SK-N-SH (cell line): ENCODE measurements at regions not wholly inside any gene's neighbourhood (a gene's known extent, or its start where the extent isn't known, plus 50 kb on each side); places are given as distances from the start of the nearest gene placed in this dataset.

Source experiments
- CTCF ChIA-PET: fragments of 300-600, 350-600 bp; formaldehyde crosslinking; extraction: SDS; loops from one replicate; lab custom pipeline; 2021; lab: Yijun Ruan, JAX
- POLR2A ChIA-PET: fragments of 350-600 bp; sonication (Branson Sonifier 250); formaldehyde crosslinking; extraction: SDS; loops from one replicate; lab custom pipeline; 2020; ENCODE audit warnings: antibody characterized with exemption, inconsistent platforms; lab: Yijun Ruan, JAX
- DNase-seq: peaks from one replicate; pipeline ENCODE4 v3.0.0; 2012
- H2AFZ ChIP-seq: fragments of 200-600 bp; sonication (generic); 2 replicates; pipeline ENCODE4 v1.8.1; 2016; ENCODE audit warnings: antibody characterized with exemption, mild to moderate bottlenecking, low read depth
- H3F3A ChIP-seq: fragments of 200-600 bp; sonication (generic); replicated peaks from 2 replicates; pipeline ENCODE3; 2016; ENCODE audit warnings: antibody characterized with exemption, mild to moderate bottlenecking; ENCODE audit not compliant: insufficient read depth
- H3K27ac ChIP-seq, 2 experiments: fragments of 200-500 bp in 1 of 2; fragments of 200-600 bp in 1 of 2; sonication (Bioruptor generic) in 1 of 2; sonication (generic), shearing (Covaris generic) in 1 of 2; 2 replicates each; pipeline versions ENCODE4 v1.5.1 to v1.6.1; 2014 to 2016; ENCODE audit warnings: low read depth in 2 of 2, inconsistent platforms in 1 of 2, low read length in 1 of 2, mild to moderate bottlenecking in 1 of 2, mixed read lengths in 1 of 2
- H3K27me3 ChIP-seq: fragments of 200-600 bp; sonication (generic), shearing (Covaris generic); 2 replicates; pipeline ENCODE4 v1.6.1; 2016; ENCODE audit warnings: mixed run types; ENCODE audit not compliant: insufficient read depth
- H3K36me3 ChIP-seq, 2 experiments: fragments of 200-500 bp in 1 of 2; fragments of 200-600 bp in 1 of 2; sonication (Bioruptor generic) in 1 of 2; sonication (generic) in 1 of 2; replicated peaks in 1 of 2; 2 replicates each; pipeline versions ENCODE3 to v1.5.1; 2014 to 2016; ENCODE audit warnings: low read length in 1 of 2, mild to moderate bottlenecking in 1 of 2; ENCODE audit not compliant: insufficient read depth in 2 of 2, control insufficient read depth in 1 of 2
- H3K4me1 ChIP-seq, 2 experiments: fragments of 200-500 bp in 1 of 2; fragments of 200-600 bp in 1 of 2; sonication (Bioruptor generic) in 1 of 2; sonication (generic), shearing (Covaris generic) in 1 of 2; 2 replicates each; pipeline versions ENCODE4 v1.5.1 to v1.6.1; 2014 to 2016; ENCODE audit warnings: low read depth in 1 of 2, low read length in 1 of 2, mixed run types in 1 of 2; ENCODE audit not compliant: insufficient read depth in 2 of 2, control insufficient read depth in 1 of 2
- H3K4me2 ChIP-seq: fragments of 200-600 bp; sonication (generic), shearing (Covaris generic); 2 replicates; pipeline ENCODE4 v1.6.1; 2017; ENCODE audit warnings: mixed run types
- H3K4me3 ChIP-seq, 2 experiments: fragments of 200-500 bp in 1 of 2; fragments of 200-600 bp in 1 of 2; sonication (Bioruptor generic) in 1 of 2; sonication (generic), shearing (Covaris generic) in 1 of 2; 2 replicates each; pipeline versions ENCODE4 v1.5.1 to v1.8.1; 2014 to 2016; ENCODE audit warnings: low read depth in 2 of 2, inconsistent platforms in 1 of 2, low read length in 1 of 2, mild to moderate bottlenecking in 1 of 2, mixed read lengths in 1 of 2, moderate library complexity in 1 of 2
- H3K79me2 ChIP-seq: fragments of 200-600 bp; sonication (generic); 2 replicates; pipeline ENCODE4 v1.8.1; 2017; ENCODE audit warnings: mild to moderate bottlenecking; ENCODE audit not compliant: insufficient read depth
- H3K9ac ChIP-seq: fragments of 200-600 bp; sonication (generic); 2 replicates; pipeline ENCODE4 v1.6.1; 2017; ENCODE audit warnings: mixed run types
- H3K9me2 ChIP-seq: fragments of 200-600 bp; sonication (generic); 2 replicates; pipeline ENCODE4 v1.6.1; 2017; ENCODE audit warnings: mixed run types
- H3K9me3 ChIP-seq: fragments of 200-600 bp; sonication (generic); 2 replicates; pipeline ENCODE4 v1.6.1; 2017; ENCODE audit warnings: mixed run types, mild to moderate bottlenecking, moderate library complexity
- H4K20me1 ChIP-seq: fragments of 200-600 bp; sonication (generic); 2 replicates; pipeline ENCODE4 v1.6.1; 2017; ENCODE audit warnings: mild to moderate bottlenecking, mixed run types; ENCODE audit not compliant: insufficient read depth
- CHD2 ChIP-seq: fragments of 150-350 bp; IDR thresholded peaks from 2 replicates; pipeline ENCODE4 v1.6.1; 2018; ENCODE audit warnings: low read length; ENCODE audit not compliant: partially characterized antibody
- FOSL2 ChIP-seq: IDR thresholded peaks from 2 replicates; pipeline ENCODE4 v1.4.0; 2012; ENCODE audit warnings: low read depth, mild to moderate bottlenecking, moderate library complexity, borderline replicate concordance
- FOXJ3 ChIP-seq: sonication (generic); formaldehyde crosslinking; IDR thresholded peaks from 2 replicates; pipeline ENCODE4 v1.5.1; 2020; ENCODE audit warnings: mild to moderate bottlenecking, missing genetic modification reagents
- FOXM1 ChIP-seq: IDR thresholded peaks from 2 replicates; pipeline ENCODE4 v1.4.0; 2012; ENCODE audit warnings: low read depth, mild to moderate bottlenecking
- GABPA ChIP-seq: IDR thresholded peaks from 2 replicates; pipeline ENCODE4 v1.4.0; 2012; ENCODE audit warnings: low read depth, mild to moderate bottlenecking
- GATA2 ChIP-seq: sonication (generic); formaldehyde crosslinking; IDR thresholded peaks from 2 replicates; pipeline ENCODE4 v1.5.0; 2020; ENCODE audit warnings: mild to moderate bottlenecking, missing genetic modification reagents
- JUND ChIP-seq: IDR thresholded peaks from 2 replicates; pipeline ENCODE4 v1.4.0; 2012
- NFIC ChIP-seq: IDR thresholded peaks from 2 replicates; pipeline ENCODE4 v1.4.0; 2012; ENCODE audit warnings: borderline replicate concordance
- NRF1 ChIP-seq: IDR thresholded peaks from 2 replicates; pipeline ENCODE4 v1.6.1; 2012; ENCODE audit warnings: low read depth, mild to moderate bottlenecking, low read length
- POLR2AphosphoS5 ChIP-seq: IDR thresholded peaks from 2 replicates; pipeline ENCODE4 v1.6.1; 2012; ENCODE audit warnings: low read depth, low read length
- RCOR1 ChIP-seq: fragments of 150-350 bp; IDR thresholded peaks from 2 replicates; pipeline ENCODE4 v1.6.1; 2017; ENCODE audit warnings: antibody characterized with exemption, low read length
- SIN3A ChIP-seq: IDR thresholded peaks from 2 replicates; pipeline ENCODE4 v1.6.1; 2012; ENCODE audit warnings: low read depth, mild to moderate bottlenecking, low read length, moderate library complexity, borderline replicate concordance
- SMC3 ChIP-seq: IDR thresholded peaks from 2 replicates; pipeline ENCODE4 v1.6.1; 2012; ENCODE audit warnings: low read depth, low read length, improper control_type of control experiment
- TCF12 ChIP-seq: IDR thresholded peaks from 2 replicates; pipeline ENCODE4 v1.4.0; 2012
- TEAD4 ChIP-seq: IDR thresholded peaks from 2 replicates; pipeline ENCODE4 v1.4.0; 2012; ENCODE audit warnings: mild to moderate bottlenecking, borderline replicate concordance; ENCODE audit not compliant: insufficient read depth
- YY1 ChIP-seq: IDR thresholded peaks from 2 replicates; pipeline ENCODE4 v1.4.0; 2012; ENCODE audit warnings: low read depth, mild to moderate bottlenecking
- WGBS: methylation state at CpG from one replicate; pipeline ENCODE4 v1.1.6; 2017; ENCODE audit warnings: low lambda C conversion rate; 5-methylcytosine and 5-hydroxymethylcytosine counted together
- TF ChIP-seq, protein P1 (sequence below): IDR thresholded peaks from 2 replicates; pipeline ENCODE4 v1.4.0; 2012; ENCODE audit warnings: low read depth
- TF ChIP-seq, protein P2 (sequence below): fragments of 200-600 bp; sonication (generic); IDR thresholded peaks from 2 replicates; pipeline ENCODE4 v1.6.1; 2017; ENCODE audit warnings: antibody characterized with exemption, mild to moderate bottlenecking, moderate library complexity
- TF ChIP-seq, protein P3 (sequence below): IDR thresholded peaks from 2 replicates; pipeline ENCODE4 v1.4.0; 2012; ENCODE audit warnings: low read depth, borderline replicate concordance
- TF ChIP-seq, protein P4 (sequence below): IDR thresholded peaks from 2 replicates; pipeline ENCODE4; 2012
- TF ChIP-seq, protein P5 (sequence below): IDR thresholded peaks from 2 replicates; pipeline ENCODE4 v1.6.1; 2012; ENCODE audit warnings: mild to moderate bottlenecking, low read depth, low read length, moderate library complexity

DNA sequence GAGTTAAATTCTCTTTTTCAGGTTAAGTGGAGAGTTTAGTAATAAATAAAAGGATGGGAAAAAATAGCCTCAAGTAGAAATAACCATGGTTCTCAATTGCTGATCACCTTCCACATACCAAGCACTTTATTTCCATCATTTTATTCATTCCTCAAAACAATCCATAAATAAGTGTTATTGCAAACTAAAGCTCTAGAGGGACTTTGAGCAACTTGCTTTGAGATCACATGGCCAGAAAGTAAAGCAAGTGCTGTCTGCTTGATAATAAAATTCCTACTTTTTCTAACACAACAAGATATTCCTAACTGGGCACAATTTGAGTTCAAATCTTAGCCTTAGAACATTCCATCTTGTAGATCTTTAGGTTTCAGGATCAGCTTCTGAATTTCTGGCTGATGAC lies 97.1 kb upstream of the C1orf87 start:
- no peak overlapping the region for H3K27ac ChIP-seq
- no peaks in the 10 kb centered on the region for H3K9me2 ChIP-seq
- no peak overlapping the region for H3K9ac ChIP-seq
- peaks cover 7% of the 10 kb centered on the region for H3F3A ChIP-seq
- CTCF ChIA-PET, result interaction anchor here (3.9 kb wide), 1 partner anchor 13 kb away, joined by 19 read pairs; no protein-coding TSS in a partner anchor
- H3K36me3 ChIP-seq, result no peaks in the 10 kb centered on the region
- TF ChIP-seq CHD2 (no peak), POLR2AphosphoS5 (no peak), GABPA (no peak), NRF1 (no peak), NFIC (no peak), FOSL2 (no peak), SMC3 (no peak), TCF12 (no peak), TEAD4 (no peak), FOXJ3 (CRISPR knock-in tag) (no peak)
- TF ChIP-seq, protein P1, sequence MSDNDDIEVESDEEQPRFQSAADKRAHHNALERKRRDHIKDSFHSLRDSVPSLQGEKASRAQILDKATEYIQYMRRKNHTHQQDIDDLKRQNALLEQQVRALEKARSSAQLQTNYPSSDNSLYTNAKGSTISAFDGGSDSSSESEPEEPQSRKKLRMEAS, result no peak
- TF ChIP-seq, protein P2, sequence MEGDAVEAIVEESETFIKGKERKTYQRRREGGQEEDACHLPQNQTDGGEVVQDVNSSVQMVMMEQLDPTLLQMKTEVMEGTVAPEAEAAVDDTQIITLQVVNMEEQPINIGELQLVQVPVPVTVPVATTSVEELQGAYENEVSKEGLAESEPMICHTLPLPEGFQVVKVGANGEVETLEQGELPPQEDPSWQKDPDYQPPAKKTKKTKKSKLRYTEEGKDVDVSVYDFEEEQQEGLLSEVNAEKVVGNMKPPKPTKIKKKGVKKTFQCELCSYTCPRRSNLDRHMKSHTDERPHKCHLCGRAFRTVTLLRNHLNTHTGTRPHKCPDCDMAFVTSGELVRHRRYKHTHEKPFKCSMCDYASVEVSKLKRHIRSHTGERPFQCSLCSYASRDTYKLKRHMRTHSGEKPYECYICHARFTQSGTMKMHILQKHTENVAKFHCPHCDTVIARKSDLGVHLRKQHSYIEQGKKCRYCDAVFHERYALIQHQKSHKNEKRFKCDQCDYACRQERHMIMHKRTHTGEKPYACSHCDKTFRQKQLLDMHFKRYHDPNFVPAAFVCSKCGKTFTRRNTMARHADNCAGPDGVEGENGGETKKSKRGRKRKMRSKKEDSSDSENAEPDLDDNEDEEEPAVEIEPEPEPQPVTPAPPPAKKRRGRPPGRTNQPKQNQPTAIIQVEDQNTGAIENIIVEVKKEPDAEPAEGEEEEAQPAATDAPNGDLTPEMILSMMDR, result no peak
- TF ChIP-seq, protein P3, sequence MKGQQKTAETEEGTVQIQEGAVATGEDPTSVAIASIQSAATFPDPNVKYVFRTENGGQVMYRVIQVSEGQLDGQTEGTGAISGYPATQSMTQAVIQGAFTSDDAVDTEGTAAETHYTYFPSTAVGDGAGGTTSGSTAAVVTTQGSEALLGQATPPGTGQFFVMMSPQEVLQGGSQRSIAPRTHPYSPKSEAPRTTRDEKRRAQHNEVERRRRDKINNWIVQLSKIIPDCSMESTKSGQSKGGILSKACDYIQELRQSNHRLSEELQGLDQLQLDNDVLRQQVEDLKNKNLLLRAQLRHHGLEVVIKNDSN, result no peak
- TF ChIP-seq, all 33 proteins: peak for 0
- no peaks in the 10 kb centered on the region for H3K27me3 ChIP-seq
- no peak overlapping the region for H2AFZ ChIP-seq
- no peak overlapping the region for H3K4me3 ChIP-seq
- POLR2A ChIA-PET, result no interaction called here
- no peaks in the 10 kb centered on the region for H4K20me1 ChIP-seq
- H3K4me1 ChIP-seq, result no peaks in the 10 kb centered on the region; a peak in 1 of 4 replicates
- no peak overlapping the region for H3K4me2 ChIP-seq
- no peaks in the 10 kb centered on the region for H3K9me3 ChIP-seq
- no peak for DNase-seq
- H3K79me2 ChIP-seq, result no peaks in the 10 kb centered on the region

DNA sequence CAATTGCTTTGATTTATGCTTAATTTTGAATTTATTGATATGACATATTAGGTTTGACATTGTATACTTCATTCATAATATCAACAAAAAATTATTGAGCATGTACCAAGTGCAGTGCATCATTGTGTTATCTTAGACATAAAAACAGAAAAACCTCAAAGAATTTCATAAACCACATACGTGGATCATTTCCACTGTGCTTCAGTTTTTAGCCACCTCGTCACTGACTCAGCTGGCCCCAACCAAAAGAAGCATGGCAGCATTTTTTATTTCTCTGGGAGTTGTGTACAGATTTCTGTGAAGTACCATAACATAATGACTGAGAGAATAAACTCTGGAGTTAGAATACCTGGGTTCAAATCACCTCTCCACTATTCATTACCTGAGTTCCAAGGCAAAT lies 95.6 kb upstream of the C1orf87 start:
- H3K79me2 ChIP-seq, result no peaks in the 10 kb centered on the region
- no peaks in the 10 kb centered on the region for H3K27me3 ChIP-seq
- DNase-seq, result no peak
- no peak overlapping the region for H3K27ac ChIP-seq
- WGBS, result 63% methylated on average over 2 of the region's 2 CpGs
- H3K36me3 ChIP-seq, result no peaks in the 10 kb centered on the region
- no peak overlapping the region for H3K9ac ChIP-seq
- H2AFZ ChIP-seq, result no peak overlapping the region
- TF ChIP-seq, protein P1, result no peak
- TF ChIP-seq RCOR1 (no peak), FOXM1 (no peak), GATA2 (CRISPR knock-in tag) (no peak), YY1 (no peak), CHD2 (no peak), JUND (no peak), SIN3A (no peak), TEAD4 (no peak), SMC3 (no peak)
- TF ChIP-seq, protein P4, sequence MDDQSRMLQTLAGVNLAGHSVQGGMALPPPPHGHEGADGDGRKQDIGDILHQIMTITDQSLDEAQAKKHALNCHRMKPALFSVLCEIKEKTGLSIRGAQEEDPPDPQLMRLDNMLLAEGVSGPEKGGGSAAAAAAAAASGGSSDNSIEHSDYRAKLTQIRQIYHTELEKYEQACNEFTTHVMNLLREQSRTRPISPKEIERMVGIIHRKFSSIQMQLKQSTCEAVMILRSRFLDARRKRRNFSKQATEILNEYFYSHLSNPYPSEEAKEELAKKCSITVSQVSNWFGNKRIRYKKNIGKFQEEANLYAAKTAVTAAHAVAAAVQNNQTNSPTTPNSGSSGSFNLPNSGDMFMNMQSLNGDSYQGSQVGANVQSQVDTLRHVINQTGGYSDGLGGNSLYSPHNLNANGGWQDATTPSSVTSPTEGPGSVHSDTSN, result no peak
- TF ChIP-seq, protein P5, sequence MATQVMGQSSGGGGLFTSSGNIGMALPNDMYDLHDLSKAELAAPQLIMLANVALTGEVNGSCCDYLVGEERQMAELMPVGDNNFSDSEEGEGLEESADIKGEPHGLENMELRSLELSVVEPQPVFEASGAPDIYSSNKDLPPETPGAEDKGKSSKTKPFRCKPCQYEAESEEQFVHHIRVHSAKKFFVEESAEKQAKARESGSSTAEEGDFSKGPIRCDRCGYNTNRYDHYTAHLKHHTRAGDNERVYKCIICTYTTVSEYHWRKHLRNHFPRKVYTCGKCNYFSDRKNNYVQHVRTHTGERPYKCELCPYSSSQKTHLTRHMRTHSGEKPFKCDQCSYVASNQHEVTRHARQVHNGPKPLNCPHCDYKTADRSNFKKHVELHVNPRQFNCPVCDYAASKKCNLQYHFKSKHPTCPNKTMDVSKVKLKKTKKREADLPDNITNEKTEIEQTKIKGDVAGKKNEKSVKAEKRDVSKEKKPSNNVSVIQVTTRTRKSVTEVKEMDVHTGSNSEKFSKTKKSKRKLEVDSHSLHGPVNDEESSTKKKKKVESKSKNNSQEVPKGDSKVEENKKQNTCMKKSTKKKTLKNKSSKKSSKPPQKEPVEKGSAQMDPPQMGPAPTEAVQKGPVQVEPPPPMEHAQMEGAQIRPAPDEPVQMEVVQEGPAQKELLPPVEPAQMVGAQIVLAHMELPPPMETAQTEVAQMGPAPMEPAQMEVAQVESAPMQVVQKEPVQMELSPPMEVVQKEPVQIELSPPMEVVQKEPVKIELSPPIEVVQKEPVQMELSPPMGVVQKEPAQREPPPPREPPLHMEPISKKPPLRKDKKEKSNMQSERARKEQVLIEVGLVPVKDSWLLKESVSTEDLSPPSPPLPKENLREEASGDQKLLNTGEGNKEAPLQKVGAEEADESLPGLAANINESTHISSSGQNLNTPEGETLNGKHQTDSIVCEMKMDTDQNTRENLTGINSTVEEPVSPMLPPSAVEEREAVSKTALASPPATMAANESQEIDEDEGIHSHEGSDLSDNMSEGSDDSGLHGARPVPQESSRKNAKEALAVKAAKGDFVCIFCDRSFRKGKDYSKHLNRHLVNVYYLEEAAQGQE, result no peak
- ChIA-PET CTCF (interaction anchor here (1.2 kb wide), 1 partner anchor 12 kb away, joined by 3 read pairs; no protein-coding TSS in a partner anchor), POLR2A (no interaction called here)
- no peaks in the 10 kb centered on the region for H4K20me1 ChIP-seq
- H3K4me1 ChIP-seq, result no peaks in the 10 kb centered on the region; a peak in 1 of 4 replicates
- no peaks in the 10 kb centered on the region for H3K9me2 ChIP-seq
- H3K4me2 ChIP-seq, result no peak overlapping the region
- no peaks in the 10 kb centered on the region for H3K9me3 ChIP-seq
- H3K4me3 ChIP-seq, result no peak overlapping the region
- H3F3A ChIP-seq, result peaks cover 7% of the 10 kb centered on the region
